Mesothelial cell of epicardium (in vitro differentiated cells): ENCODE measurements at regions not wholly inside any gene's neighbourhood (a gene's known extent, or its start where the extent isn't known, plus 50 kb on each side); places are given as distances from the start of the nearest gene placed in this dataset.

Experiments used
- DNase-seq, 2 experiments: peaks; one replicate each; pipeline ENCODE4 v3.0.0; 2021; ENCODE audit warnings: low spot score in 2 of 2; ENCODE audit not compliant: unreplicated experiment in 2 of 2
- H3K27ac Mint-ChIP-seq: 2 replicates; pipeline ENCODE4 v1.8.0; 2021; ENCODE audit warnings: mixed read lengths
- H3K27me3 Mint-ChIP-seq: 2 replicates; pipeline ENCODE4 v1.8.0; 2021; ENCODE audit warnings: low read depth, mixed read lengths
- H3K36me3 Mint-ChIP-seq: 2 replicates; pipeline ENCODE4 v1.8.0; 2021; ENCODE audit warnings: mixed read lengths
- H3K4me1 Mint-ChIP-seq: 2 replicates; pipeline ENCODE4 v1.8.0; 2021; ENCODE audit warnings: mixed read lengths
- H3K4me3 Mint-ChIP-seq: 2 replicates; pipeline ENCODE4 v1.8.0; 2021; ENCODE audit warnings: mild to moderate bottlenecking, moderate library complexity, mixed read lengths
- H3K9me3 Mint-ChIP-seq: 2 replicates; pipeline ENCODE4 v1.8.0; 2021; ENCODE audit warnings: mixed read lengths
- TF ChIP-seq, protein P1 (sequence below): fragments of 200-600 bp; sonication (generic); IDR thresholded peaks from one replicate; pipeline ENCODE4 v1.5.0; 2021; ENCODE audit warnings: antibody characterized with exemption; ENCODE audit not compliant: unreplicated experiment

DNA sequence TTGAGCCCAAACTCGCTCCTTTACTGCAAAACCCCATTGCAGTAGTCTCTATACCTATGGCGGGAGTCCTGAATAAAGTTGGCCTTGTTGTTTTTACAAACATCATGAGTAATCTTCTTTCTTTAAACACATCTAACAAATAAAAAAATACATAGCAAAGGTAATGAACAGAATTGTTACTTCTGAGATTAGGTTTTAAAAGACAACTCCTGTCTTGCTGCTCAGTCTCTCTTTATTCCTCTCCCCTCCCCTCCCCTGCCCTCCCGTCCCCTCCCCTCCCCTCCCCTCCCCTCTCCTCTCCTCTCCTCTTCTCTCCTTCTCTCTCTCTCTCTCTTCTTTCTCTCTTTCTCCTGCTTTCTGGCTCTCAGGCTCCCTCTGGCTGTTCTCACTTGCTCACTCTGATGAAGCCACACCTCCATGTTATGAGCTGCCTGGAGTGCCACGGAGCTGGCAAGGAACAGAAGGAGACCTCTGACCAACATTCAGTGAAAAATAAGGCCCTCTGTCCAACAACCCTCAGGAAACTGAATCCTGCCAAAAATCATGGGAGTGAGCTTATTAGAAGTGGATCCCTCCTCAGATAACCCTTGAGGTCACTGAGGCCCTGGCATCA, 300.7 kb upstream of the MIR17HG start:
- no peak for DNase-seq
- no peak overlapping the region for H3K27ac Mint-ChIP-seq
- peaks cover 3% of the 10 kb centered on the region for H3K9me3 Mint-ChIP-seq
- H3K27me3 Mint-ChIP-seq: peaks cover 1% of the 10 kb centered on the region
- no peaks in the 10 kb centered on the region for H3K36me3 Mint-ChIP-seq
- TF ChIP-seq, protein P1, sequence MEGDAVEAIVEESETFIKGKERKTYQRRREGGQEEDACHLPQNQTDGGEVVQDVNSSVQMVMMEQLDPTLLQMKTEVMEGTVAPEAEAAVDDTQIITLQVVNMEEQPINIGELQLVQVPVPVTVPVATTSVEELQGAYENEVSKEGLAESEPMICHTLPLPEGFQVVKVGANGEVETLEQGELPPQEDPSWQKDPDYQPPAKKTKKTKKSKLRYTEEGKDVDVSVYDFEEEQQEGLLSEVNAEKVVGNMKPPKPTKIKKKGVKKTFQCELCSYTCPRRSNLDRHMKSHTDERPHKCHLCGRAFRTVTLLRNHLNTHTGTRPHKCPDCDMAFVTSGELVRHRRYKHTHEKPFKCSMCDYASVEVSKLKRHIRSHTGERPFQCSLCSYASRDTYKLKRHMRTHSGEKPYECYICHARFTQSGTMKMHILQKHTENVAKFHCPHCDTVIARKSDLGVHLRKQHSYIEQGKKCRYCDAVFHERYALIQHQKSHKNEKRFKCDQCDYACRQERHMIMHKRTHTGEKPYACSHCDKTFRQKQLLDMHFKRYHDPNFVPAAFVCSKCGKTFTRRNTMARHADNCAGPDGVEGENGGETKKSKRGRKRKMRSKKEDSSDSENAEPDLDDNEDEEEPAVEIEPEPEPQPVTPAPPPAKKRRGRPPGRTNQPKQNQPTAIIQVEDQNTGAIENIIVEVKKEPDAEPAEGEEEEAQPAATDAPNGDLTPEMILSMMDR: no peak
- no peak overlapping the region for H3K4me3 Mint-ChIP-seq
- peaks cover 8% of the 10 kb centered on the region for H3K4me1 Mint-ChIP-seq

DNA sequence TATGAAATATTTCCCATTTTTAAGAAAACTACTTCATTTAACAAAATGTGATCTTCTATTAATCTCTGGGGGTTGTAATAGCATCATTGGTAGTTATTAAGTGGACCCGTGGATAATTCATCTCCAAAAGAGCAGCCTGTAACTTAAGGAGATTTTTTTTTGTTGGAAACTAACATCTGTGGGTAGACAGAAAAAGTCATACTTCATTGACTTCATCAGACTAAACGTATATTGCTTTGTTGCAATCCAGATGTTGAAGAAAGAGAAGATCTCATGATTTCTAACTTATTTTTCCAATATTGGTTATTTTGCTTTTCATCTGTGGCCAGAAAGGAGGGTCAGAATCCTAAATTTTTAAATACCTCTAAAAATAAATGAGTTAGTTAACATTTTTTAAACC, 296.5 kb upstream of the MIR17HG start:
- H3K4me1 Mint-ChIP-seq: peaks cover 9% of the 10 kb centered on the region
- TF ChIP-seq, protein P1: no peak
- H3K9me3 Mint-ChIP-seq: peaks cover 3% of the 10 kb centered on the region
- peaks cover 11% of the 10 kb centered on the region for H3K27me3 Mint-ChIP-seq
- H3K4me3 Mint-ChIP-seq: no peak overlapping the region
- peak overlapping the region; percentile 5 for H3K27ac Mint-ChIP-seq
- no peaks in the 10 kb centered on the region for H3K36me3 Mint-ChIP-seq
- no peak for DNase-seq

DNA sequence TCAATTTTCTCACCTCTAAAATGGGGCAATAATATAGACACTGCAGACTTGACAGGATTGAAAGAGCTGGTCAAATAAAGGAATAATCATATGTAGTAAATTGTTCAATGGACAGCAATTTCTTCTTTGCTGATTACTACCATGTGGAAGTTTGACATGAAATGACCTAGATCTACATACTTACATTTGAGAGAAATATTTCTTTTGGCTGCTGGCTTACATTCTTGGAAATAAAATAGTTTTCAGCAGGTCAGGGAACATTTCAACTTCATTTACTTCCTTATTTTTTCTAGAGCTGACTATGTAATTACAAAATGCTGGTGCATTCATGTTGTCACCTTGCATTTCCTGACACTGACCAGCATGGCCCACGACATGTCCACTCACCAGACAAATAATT, 294.6 kb upstream of the MIR17HG start:
- peaks cover 9% of the 10 kb centered on the region for H3K4me1 Mint-ChIP-seq
- no peak overlapping the region for H3K27ac Mint-ChIP-seq
- TF ChIP-seq, protein P1: no peak
- no peaks in the 10 kb centered on the region for H3K36me3 Mint-ChIP-seq
- peaks cover 11% of the 10 kb centered on the region for H3K9me3 Mint-ChIP-seq
- peaks cover 20% of the 10 kb centered on the region for H3K27me3 Mint-ChIP-seq
- no peak overlapping the region for H3K4me3 Mint-ChIP-seq
- no peak for DNase-seq

DNA sequence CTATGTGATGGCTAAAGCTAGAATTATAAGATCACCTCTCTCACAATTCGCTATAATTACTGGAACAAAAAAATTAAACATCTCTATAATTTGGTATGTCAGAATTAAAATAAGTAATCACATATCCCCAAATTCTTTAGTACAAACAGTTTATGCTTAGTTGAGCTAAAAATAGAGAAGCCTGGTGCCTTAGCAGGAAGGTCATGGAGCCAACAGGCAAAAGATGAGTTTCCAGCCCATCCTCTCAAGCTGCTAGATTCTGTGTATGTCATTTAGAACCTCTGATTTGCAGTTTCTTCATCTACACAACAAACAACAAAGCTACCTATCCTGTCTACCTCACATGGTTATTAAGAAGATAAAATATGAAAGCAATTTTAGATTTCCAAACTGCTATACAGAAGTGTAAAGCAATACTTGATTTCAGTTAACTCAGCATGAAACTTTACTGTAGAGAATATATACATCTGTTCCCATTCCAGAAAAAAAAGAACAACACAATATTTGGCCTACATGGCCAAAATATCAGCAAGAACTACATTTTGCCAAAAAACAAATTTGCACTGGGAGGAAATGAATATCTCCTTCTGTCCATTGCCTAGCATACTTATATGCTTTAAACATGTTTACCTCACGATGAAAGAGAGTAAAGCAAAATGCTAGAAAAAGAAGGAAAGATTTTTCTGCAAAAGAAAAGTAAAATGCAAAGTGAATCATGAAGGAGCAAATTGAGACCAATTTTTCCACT, 294.0 kb upstream of the MIR17HG start:
- DNase-seq: no peak
- Mint-ChIP-seq H3K36me3 (no peaks in the 10 kb centered on the region), H3K4me1 (peaks cover 9% of the 10 kb centered on the region), H3K4me3 (no peak overlapping the region), H3K27me3 (peaks cover 20% of the 10 kb centered on the region), H3K9me3 (peaks cover 11% of the 10 kb centered on the region), H3K27ac (no peak overlapping the region)
- TF ChIP-seq, protein P1: no peak

DNA sequence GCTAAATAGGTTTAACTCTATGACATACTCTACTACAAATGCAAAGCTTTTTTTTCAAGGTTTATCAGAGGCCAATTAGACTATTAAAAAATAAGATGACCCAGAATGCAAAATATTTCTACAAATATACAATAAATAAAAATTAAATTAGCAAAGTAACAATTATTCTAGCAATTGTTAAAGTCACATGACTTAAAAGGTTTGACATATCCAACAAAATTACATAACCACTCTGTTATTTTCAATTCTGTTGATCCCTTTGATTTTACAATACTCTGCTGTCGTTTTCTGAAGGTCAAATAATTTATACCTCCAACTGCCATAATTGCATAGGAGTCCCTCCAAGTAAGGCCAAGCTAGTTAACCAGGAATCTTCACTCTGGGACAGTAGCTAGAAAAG, 292.6 kb upstream of the MIR17HG start:
- DNase-seq: no peak
- no peaks in the 10 kb centered on the region for H3K36me3 Mint-ChIP-seq
- H3K9me3 Mint-ChIP-seq: peaks cover 18% of the 10 kb centered on the region
- no peak overlapping the region for H3K4me3 Mint-ChIP-seq
- TF ChIP-seq, protein P1: no peak
- H3K27me3 Mint-ChIP-seq: peaks cover 19% of the 10 kb centered on the region
- peaks cover 9% of the 10 kb centered on the region for H3K4me1 Mint-ChIP-seq
- no peak overlapping the region for H3K27ac Mint-ChIP-seq
